ENCODE measurements at regions not wholly inside any gene's neighbourhood (a gene's known extent, or its start where the extent isn't known, plus 50 kb on each side); places are given as distances from the start of the nearest gene placed in this dataset.

- Mint-ChIP-seq H3K27me3 (ENCODE audit: low read depth) (peaks cover 19% of the 10 kb centered on the region), H3K4me3 (no peak overlapping the region), H3K36me3 (ENCODE audit: insufficient read depth) (no peaks in the 10 kb centered on the region), H3K4me1 (ENCODE audit: low read depth) (no peaks in the 10 kb centered on the region), H3K9me3 (no peaks in the 10 kb centered on the region)
- no peak for DNase-seq
- no peak for ATAC-seq
These were observed 84.4 kb downstream of the THNSL2 start for GRCh38 chr2:88254437-88255091.

- H3K9me3 Mint-ChIP-seq = no peaks in the 10 kb centered on the region
- no peak for ATAC-seq
- no peak overlapping the region for H3K4me3 Mint-ChIP-seq
- no peak for DNase-seq
- H3K36me3 Mint-ChIP-seq (ENCODE audit: insufficient read depth) = no peaks in the 10 kb centered on the region
- no peaks in the 10 kb centered on the region for H3K4me1 Mint-ChIP-seq (ENCODE audit: low read depth)
- H3K27me3 Mint-ChIP-seq (ENCODE audit: low read depth) = peaks cover 21% of the 10 kb centered on the region
These were observed 83.9 kb downstream of the THNSL2 start for GRCh38 chr2:88253997-88254396.

GRCh38 chr2:88253375-88253774 lies 83.2 kb downstream of the THNSL2 start:
- H3K36me3 Mint-ChIP-seq (ENCODE audit: insufficient read depth) = no peaks in the 10 kb centered on the region
- no peaks in the 10 kb centered on the region for H3K9me3 Mint-ChIP-seq
- H3K4me1 Mint-ChIP-seq (ENCODE audit: low read depth) = no peaks in the 10 kb centered on the region
- H3K27me3 Mint-ChIP-seq (ENCODE audit: low read depth) = peaks cover 21% of the 10 kb centered on the region
- ATAC-seq (no peak), DNase-seq (no peak)
- no peak overlapping the region for H3K4me3 Mint-ChIP-seq

GRCh38 chr2:88252646-88253045 lies 82.5 kb downstream of the THNSL2 start:
- no peak overlapping the region for H3K4me3 Mint-ChIP-seq
- no peaks in the 10 kb centered on the region for H3K36me3 Mint-ChIP-seq (ENCODE audit: insufficient read depth)
- ATAC-seq = no peak
- peaks cover 17% of the 10 kb centered on the region for H3K27me3 Mint-ChIP-seq (ENCODE audit: low read depth)
- no peak for DNase-seq
- H3K9me3 Mint-ChIP-seq = no peaks in the 10 kb centered on the region
- H3K4me1 Mint-ChIP-seq (ENCODE audit: low read depth) = no peaks in the 10 kb centered on the region

- no peak overlapping the region for H3K4me3 Mint-ChIP-seq
- no peaks in the 10 kb centered on the region for H3K36me3 Mint-ChIP-seq (ENCODE audit: insufficient read depth)
- ATAC-seq = no peak
- no peaks in the 10 kb centered on the region for H3K4me1 Mint-ChIP-seq (ENCODE audit: low read depth)
- DNase-seq = no peak
- H3K27me3 Mint-ChIP-seq (ENCODE audit: low read depth) = peaks cover 12% of the 10 kb centered on the region
- H3K9me3 Mint-ChIP-seq = no peaks in the 10 kb centered on the region
These were observed 82.0 kb downstream of the THNSL2 start for GRCh38 chr2:88252111-88252510.

GRCh38 chr2:88250404-88250803 lies 80.3 kb downstream of the THNSL2 start:
- Mint-ChIP-seq H3K36me3 (ENCODE audit: insufficient read depth) (no peaks in the 10 kb centered on the region), H3K4me3 (no peak overlapping the region)

GRCh38 chr2:88248280-88248828 lies 78.2 kb downstream of the THNSL2 start:
- no peak for ATAC-seq
- no peak for DNase-seq
- Mint-ChIP-seq H3K36me3 (ENCODE audit: insufficient read depth) (no peaks in the 10 kb centered on the region), H3K27me3 (ENCODE audit: low read depth) (peaks cover 10% of the 10 kb centered on the region), H3K9me3 (no peaks in the 10 kb centered on the region), H3K4me3 (no peak overlapping the region), H3K4me1 (ENCODE audit: low read depth) (no peaks in the 10 kb centered on the region)

More at GRCh38 chr2:88250404-88250803, 80.3 kb downstream of the THNSL2 start:
- ATAC-seq (no peak), DNase-seq (no peak)
- Mint-ChIP-seq H3K4me1 (ENCODE audit: low read depth) (no peaks in the 10 kb centered on the region), H3K27me3 (ENCODE audit: low read depth) (peaks cover 10% of the 10 kb centered on the region), H3K9me3 (no peaks in the 10 kb centered on the region)

GRCh38 chr2:88247531-88247930 lies 77.4 kb downstream of the THNSL2 start:
- Mint-ChIP-seq H3K27me3 (ENCODE audit: low read depth) (peaks cover 8% of the 10 kb centered on the region), H3K4me1 (ENCODE audit: low read depth) (no peaks in the 10 kb centered on the region), H3K36me3 (ENCODE audit: insufficient read depth) (no peaks in the 10 kb centered on the region), H3K4me3 (no peak overlapping the region), H3K9me3 (peaks cover 5% of the 10 kb centered on the region)
- DNase-seq (no peak), ATAC-seq (peak in 1 of 2 donors; percentile 73)

- Mint-ChIP-seq H3K4me3 (no peak overlapping the region), H3K9me3 (peaks cover 5% of the 10 kb centered on the region), H3K36me3 (ENCODE audit: insufficient read depth) (no peaks in the 10 kb centered on the region), H3K4me1 (ENCODE audit: low read depth) (peaks cover 2% of the 10 kb centered on the region), H3K27me3 (ENCODE audit: low read depth) (peaks cover 6% of the 10 kb centered on the region)
- ATAC-seq (no peak), DNase-seq (no peak)
These were observed 75.0 kb downstream of the THNSL2 start for GRCh38 chr2:88245109-88245508.

- Mint-ChIP-seq H3K4me1 (ENCODE audit: low read depth) (peaks cover 4% of the 10 kb centered on the region), H3K36me3 (ENCODE audit: insufficient read depth) (no peaks in the 10 kb centered on the region), H3K9me3 (peaks cover 5% of the 10 kb centered on the region), H3K27me3 (ENCODE audit: low read depth) (peaks cover 3% of the 10 kb centered on the region), H3K4me3 (no peak overlapping the region)
- peak; percentile 23 to 41 for ATAC-seq
- no peak for DNase-seq
These were observed 69.6 kb downstream of the THNSL2 start for GRCh38 chr2:88239781-88240180.

GRCh38 chr2:88236666-88237065 lies 66.5 kb downstream of the THNSL2 start:
- Mint-ChIP-seq H3K36me3 (ENCODE audit: insufficient read depth) (no peaks in the 10 kb centered on the region), H3K4me1 (ENCODE audit: low read depth) (peaks cover 4% of the 10 kb centered on the region), H3K4me3 (no peak overlapping the region), H3K27me3 (ENCODE audit: low read depth) (peaks cover 13% of the 10 kb centered on the region), H3K9me3 (no peaks in the 10 kb centered on the region)
- no peak for DNase-seq
- ATAC-seq = no peak

Measured in activated T-cell treated with anti-CD3 and anti-CD28 coated beads, Interleukin-2, amount 50 U/mL, for 4 hours (primary cell).